Spleen (tissue), 7 donors: ENCODE measurements at regions not wholly inside any gene's neighbourhood (a gene's known extent, or its start where the extent isn't known, plus 50 kb on each side); places are given as distances from the start of the nearest gene placed in this dataset.

Experiments
- POLR2A ChIP-seq, 3 donors: fragments of 450-650 bp; IDR thresholded peaks; one replicate each; pipeline ENCODE4 v1.5.1; 2017; ENCODE audit warnings: antibody characterized with exemption in 3 of 3, mild to moderate bottlenecking in 1 of 3
- TF ChIP-seq, protein P1 (sequence below), 11 experiments: fragments of 200-600 bp in 7 of 11; fragments of 450-650 bp in 4 of 11; sonication (generic) in 4 of 11; IDR thresholded peaks in 8 of 11; conservative IDR thresholded peaks in 3 of 11; 1 replicate in 7 of 11; 2 replicates in 4 of 11; pipeline versions ENCODE4 v1.4.0 to v1.8.0; 2016 to 2021; ENCODE audit warnings: antibody characterized with exemption in 11 of 11, inconsistent platforms in 4 of 11, mild to moderate bottlenecking in 1 of 11
- donor health status: DM: no; HTN: no; CAD: no; lungs with moderate emphysema.
- donor health status: DM: no; HTN: no; CAD: no.
- donor health status: DM: no; HTN: no; CAD: no.

DNA sequence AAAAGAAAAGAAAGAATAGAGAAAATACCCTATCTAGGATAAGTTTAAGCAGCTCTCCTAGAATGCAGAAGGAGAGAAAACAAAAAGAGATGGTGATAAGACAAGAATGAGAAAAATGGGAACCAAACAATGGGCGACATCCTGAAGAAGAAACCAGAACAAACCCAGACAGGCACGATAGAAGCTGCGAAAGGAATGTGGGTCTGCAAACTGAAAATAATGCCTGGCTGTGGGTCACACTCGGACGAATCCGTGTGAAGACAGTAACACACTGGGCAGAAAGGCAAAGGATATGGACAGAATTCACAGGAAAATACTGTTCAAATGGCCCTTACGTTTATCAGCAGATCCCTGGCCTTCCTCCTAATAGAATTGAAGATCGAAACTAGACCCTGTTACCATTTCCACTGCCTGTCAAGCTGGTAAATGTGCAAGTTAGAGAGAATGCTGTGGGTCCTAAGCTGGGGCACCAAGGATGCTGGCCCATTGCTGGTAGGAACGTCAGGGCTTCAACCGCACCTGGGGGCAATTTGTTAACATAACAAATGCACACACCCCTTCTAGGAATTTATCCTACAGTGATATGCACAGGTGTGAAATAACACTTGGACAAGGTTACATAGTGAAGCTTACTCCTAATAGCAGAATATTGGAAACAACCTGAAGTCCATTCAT lies 117.5 kb upstream of the RFLNA start:
- TF ChIP-seq, protein P1, sequence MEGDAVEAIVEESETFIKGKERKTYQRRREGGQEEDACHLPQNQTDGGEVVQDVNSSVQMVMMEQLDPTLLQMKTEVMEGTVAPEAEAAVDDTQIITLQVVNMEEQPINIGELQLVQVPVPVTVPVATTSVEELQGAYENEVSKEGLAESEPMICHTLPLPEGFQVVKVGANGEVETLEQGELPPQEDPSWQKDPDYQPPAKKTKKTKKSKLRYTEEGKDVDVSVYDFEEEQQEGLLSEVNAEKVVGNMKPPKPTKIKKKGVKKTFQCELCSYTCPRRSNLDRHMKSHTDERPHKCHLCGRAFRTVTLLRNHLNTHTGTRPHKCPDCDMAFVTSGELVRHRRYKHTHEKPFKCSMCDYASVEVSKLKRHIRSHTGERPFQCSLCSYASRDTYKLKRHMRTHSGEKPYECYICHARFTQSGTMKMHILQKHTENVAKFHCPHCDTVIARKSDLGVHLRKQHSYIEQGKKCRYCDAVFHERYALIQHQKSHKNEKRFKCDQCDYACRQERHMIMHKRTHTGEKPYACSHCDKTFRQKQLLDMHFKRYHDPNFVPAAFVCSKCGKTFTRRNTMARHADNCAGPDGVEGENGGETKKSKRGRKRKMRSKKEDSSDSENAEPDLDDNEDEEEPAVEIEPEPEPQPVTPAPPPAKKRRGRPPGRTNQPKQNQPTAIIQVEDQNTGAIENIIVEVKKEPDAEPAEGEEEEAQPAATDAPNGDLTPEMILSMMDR (IDR thresholded peaks at IDR 0.05 in 8 of 11, conservative IDR thresholded peaks at IDR 0.05 in 3 of 11) = no peak
- no peak for TF ChIP-seq POLR2A (IDR thresholded peaks at IDR 0.05)
